CD4-positive, alpha-beta T cell (primary cell): ENCODE measurements at regions not wholly inside any gene's neighbourhood (a gene's known extent, or its start where the extent isn't known, plus 50 kb on each side); places are given as distances from the start of the nearest gene placed in this dataset.
"Not testable (repeated sequence)": the region's sequence is repeated elsewhere in the genome, so short reads cannot be mapped to it uniquely, and the experiment has no call there.

Experiments
- ATAC-seq: fragments of 200-7000 bp; cut with Tn5 transposase; one replicate; pipeline ENCODE4 v1.10.0; 2022; ENCODE audit warnings: mild to moderate bottlenecking; ENCODE audit not compliant: poor library complexity
- CTCF ChIA-PET: fragments of 350-600 bp; sonication (Branson Sonifier 250); formaldehyde crosslinking; loops from one replicate; lab custom pipeline; 2021; ENCODE audit warnings: antibody characterized with exemption, inconsistent platforms; lab: Charles Lee
- POLR2A ChIA-PET: fragments of 350-600 bp; sonication (Branson Sonifier 250); formaldehyde crosslinking; loops from one replicate; lab custom pipeline; 2021; ENCODE audit warnings: antibody characterized with exemption, inconsistent platforms; lab: Charles Lee
- DNase-seq, 14 experiments: peaks; one replicate each; pipeline ENCODE4 v3.0.0-alpha.2; 2013 to 2020; ENCODE audit warnings: mixed read lengths in 2 of 14
- H3K27ac ChIP-seq, 2 donors: one replicate each; pipeline versions ENCODE4 v1.5.1 to v1.7.0; 2013; ENCODE audit warnings: low read length in 2 of 2, low read depth in 1 of 2, mild to moderate bottlenecking in 1 of 2
- H3K27me3 ChIP-seq, 2 experiments: 1 replicate in 1 of 2; 2 replicates in 1 of 2; pipeline versions ENCODE4 v1.6.1 to v1.7.0; 2013; ENCODE audit warnings: low read length in 2 of 2, control low read depth in 1 of 2, mild to moderate bottlenecking in 1 of 2, moderate library complexity in 1 of 2; ENCODE audit not compliant: insufficient read depth in 2 of 2, control insufficient read depth in 1 of 2
- H3K36me3 ChIP-seq: one replicate; pipeline ENCODE4 v1.6.1; 2013; ENCODE audit warnings: low read length, control low read depth; ENCODE audit not compliant: insufficient read depth
- H3K4me1 ChIP-seq: one replicate; pipeline ENCODE4 v1.6.1; 2013; ENCODE audit warnings: low read length, control low read depth; ENCODE audit not compliant: insufficient read depth
- H3K4me3 ChIP-seq: one replicate; pipeline ENCODE4 v1.5.1; 2013; ENCODE audit warnings: mild to moderate bottlenecking, low read length, moderate library complexity
- H3K9me3 ChIP-seq, 2 experiments: 1 replicate in 1 of 2; 2 replicates in 1 of 2; pipeline versions ENCODE4 v1.6.1 to v1.7.0; 2013; ENCODE audit warnings: low read length in 2 of 2, mild to moderate bottlenecking in 2 of 2, control low read depth in 1 of 2, moderate library complexity in 1 of 2; ENCODE audit not compliant: control insufficient read depth in 1 of 2, insufficient read depth in 1 of 2
- H3K27ac Mint-ChIP-seq: one replicate; pipeline ENCODE4 v1.8.0; 2020; ENCODE audit warnings: mixed read lengths
- H3K27me3 Mint-ChIP-seq: one replicate; pipeline ENCODE4 v1.8.0; 2021; ENCODE audit warnings: mixed read lengths
- H3K36me3 Mint-ChIP-seq: one replicate; pipeline ENCODE4 v1.8.0; 2021; ENCODE audit warnings: low read depth, mixed read lengths
- H3K4me1 Mint-ChIP-seq: one replicate; pipeline ENCODE4 v1.8.0; 2021; ENCODE audit warnings: low read depth, mixed read lengths
- H3K4me3 Mint-ChIP-seq: one replicate; pipeline ENCODE4 v1.8.0; 2020; ENCODE audit warnings: mild to moderate bottlenecking, mixed read lengths
- H3K9me3 Mint-ChIP-seq: one replicate; pipeline ENCODE4 v1.8.0; 2020; ENCODE audit warnings: mixed read lengths
- intact Hi-C, 2 experiments: fragments of 100-400 bp; cut with DNase I in 1 of 2; cut with micrococcal nuclease in 1 of 2; formaldehyde crosslinking; loops; one replicate each; pipeline versions ENCODE4 v1.15.1 to v1.9.0; 2023 to 2025; cut with DNase I, micrococcal nuclease

GRCh38 chr10:46845194-46845593 lies 66.0 kb upstream of the PTPN20 start:
- H3K4me3 ChIP-seq, intact Hi-C loops, H3K4me3 Mint-ChIP-seq, H3K9me3 Mint-ChIP-seq, POLR2A ChIA-PET, H3K4me1 ChIP-seq, DNase-seq, H3K36me3 ChIP-seq, H3K27me3 Mint-ChIP-seq, H3K27ac ChIP-seq, ATAC-seq, H3K27ac Mint-ChIP-seq, H3K4me1 Mint-ChIP-seq, H3K36me3 Mint-ChIP-seq, H3K27me3 ChIP-seq, CTCF ChIA-PET, H3K9me3 ChIP-seq: not testable (repeated sequence)

GRCh38 chr10:46845640-46846039 lies 65.6 kb upstream of the PTPN20 start:
- H3K4me3 Mint-ChIP-seq, H3K4me1 ChIP-seq, H3K36me3 Mint-ChIP-seq, intact Hi-C loops, H3K27me3 Mint-ChIP-seq, DNase-seq, H3K36me3 ChIP-seq, H3K9me3 ChIP-seq, H3K27ac Mint-ChIP-seq, H3K27me3 ChIP-seq, ATAC-seq, POLR2A ChIA-PET, CTCF ChIA-PET, H3K9me3 Mint-ChIP-seq, H3K4me3 ChIP-seq, H3K4me1 Mint-ChIP-seq, H3K27ac ChIP-seq: not testable (repeated sequence)

GRCh38 chr10:46860753-46861152 lies 50.5 kb upstream of the PTPN20 start:
- H3K9me3 ChIP-seq, H3K4me3 ChIP-seq, H3K4me1 ChIP-seq, H3K27me3 ChIP-seq, H3K27me3 Mint-ChIP-seq, H3K36me3 Mint-ChIP-seq, DNase-seq, H3K9me3 Mint-ChIP-seq, H3K36me3 ChIP-seq, intact Hi-C loops, POLR2A ChIA-PET, H3K27ac ChIP-seq, CTCF ChIA-PET, ATAC-seq, H3K27ac Mint-ChIP-seq, H3K4me1 Mint-ChIP-seq, H3K4me3 Mint-ChIP-seq: not testable (repeated sequence)
